Neural progenitor cell (in vitro differentiated cells): ENCODE measurements at regions not wholly inside any gene's neighbourhood (a gene's known extent, or its start where the extent isn't known, plus 50 kb on each side); places are given as distances from the start of the nearest gene placed in this dataset.

Experiments
- DNase-seq: peaks from one replicate; pipeline ENCODE4 v3.0.0-alpha.2; 2016; ENCODE audit warnings: low spot score
- H2AFZ ChIP-seq: fragments of 200-600 bp; sonication (generic); replicated peaks from 2 replicates; pipeline ENCODE4 v1.6.1; 2016; ENCODE audit warnings: antibody characterized with exemption
- H3F3A ChIP-seq: fragments of 200-600 bp; sonication (generic); 2 replicates; pipeline ENCODE4 v1.6.1; 2016; ENCODE audit warnings: antibody characterized with exemption, low read depth
- H3K27ac ChIP-seq: fragments of 200-600 bp; sonication (generic); 2 replicates; pipeline ENCODE4 v1.5.1; 2016; ENCODE audit warnings: mild to moderate bottlenecking
- H3K27me3 ChIP-seq: fragments of 200-600 bp; sonication (generic); 2 replicates; pipeline ENCODE4 v1.6.1; 2016; ENCODE audit warnings: mild to moderate bottlenecking, moderate library complexity
- H3K36me3 ChIP-seq: fragments of 200-600 bp; sonication (generic); 2 replicates; pipeline ENCODE4 v1.5.1; 2016
- H3K4me1 ChIP-seq: fragments of 200-600 bp; sonication (generic); 2 replicates; pipeline ENCODE4 v1.6.1; 2016; ENCODE audit warnings: mixed run types
- H3K4me2 ChIP-seq: fragments of 200-600 bp; sonication (generic); 2 replicates; pipeline ENCODE4 v1.6.1; 2016
- H3K4me3 ChIP-seq: fragments of 200-600 bp; sonication (generic); 2 replicates; pipeline ENCODE4 v1.5.1; 2016
- H3K79me2 ChIP-seq: fragments of 200-600 bp; sonication (generic); 2 replicates; pipeline ENCODE4 v1.6.1; 2016; ENCODE audit warnings: low read depth
- H3K9ac ChIP-seq: fragments of 200-600 bp; sonication (generic); 2 replicates; pipeline ENCODE4 v1.6.1; 2016
- H3K9me3 ChIP-seq: fragments of 200-600 bp; sonication (generic); 2 replicates; pipeline ENCODE4 v1.5.1; 2016; ENCODE audit warnings: low read depth
- H4K20me1 ChIP-seq: fragments of 200-600 bp; sonication (generic); 2 replicates; pipeline ENCODE4 v1.6.1; 2016; ENCODE audit warnings: low read depth
- H3K27ac Mint-ChIP-seq: 3 replicates; pipeline ENCODE4 v1.8.0; 2021; ENCODE audit warnings: mixed read lengths
- H3K27me3 Mint-ChIP-seq: 2 replicates; pipeline ENCODE4 v1.8.0; 2022; ENCODE audit warnings: low read depth, mild to moderate bottlenecking, inconsistent platforms, moderate library complexity, mixed read lengths; ENCODE audit not compliant: insufficient read depth
- H3K36me3 Mint-ChIP-seq: 3 replicates; pipeline ENCODE4 v1.8.0; 2021; ENCODE audit warnings: mixed read lengths
- H3K4me1 Mint-ChIP-seq: 3 replicates; pipeline ENCODE4 v1.8.0; 2021; ENCODE audit warnings: mixed read lengths
- H3K4me3 Mint-ChIP-seq: 3 replicates; pipeline ENCODE4 v1.8.0; 2021; ENCODE audit warnings: mild to moderate bottlenecking, moderate library complexity, mixed read lengths
- H3K9me3 Mint-ChIP-seq: 3 replicates; pipeline ENCODE4 v1.8.0; 2020; ENCODE audit warnings: mixed read lengths
- EZH2 ChIP-seq: fragments of 200-600 bp; sonication (generic); IDR thresholded peaks from 2 replicates; pipeline ENCODE4 v1.6.1; 2017; ENCODE audit warnings: antibody characterized with exemption, mild to moderate bottlenecking, moderate library complexity
- EZH2phosphoT487 ChIP-seq: fragments of 200-600 bp; sonication (generic); IDR thresholded peaks from 2 replicates; pipeline ENCODE4 v1.6.1; 2017; ENCODE audit warnings: antibody characterized with exemption
- TF ChIP-seq, protein P1 (sequence below): fragments of 200-600 bp; sonication (generic); IDR thresholded peaks from 2 replicates; pipeline ENCODE4 v1.5.1; 2017; ENCODE audit warnings: antibody characterized with exemption, mild to moderate bottlenecking

DNA sequence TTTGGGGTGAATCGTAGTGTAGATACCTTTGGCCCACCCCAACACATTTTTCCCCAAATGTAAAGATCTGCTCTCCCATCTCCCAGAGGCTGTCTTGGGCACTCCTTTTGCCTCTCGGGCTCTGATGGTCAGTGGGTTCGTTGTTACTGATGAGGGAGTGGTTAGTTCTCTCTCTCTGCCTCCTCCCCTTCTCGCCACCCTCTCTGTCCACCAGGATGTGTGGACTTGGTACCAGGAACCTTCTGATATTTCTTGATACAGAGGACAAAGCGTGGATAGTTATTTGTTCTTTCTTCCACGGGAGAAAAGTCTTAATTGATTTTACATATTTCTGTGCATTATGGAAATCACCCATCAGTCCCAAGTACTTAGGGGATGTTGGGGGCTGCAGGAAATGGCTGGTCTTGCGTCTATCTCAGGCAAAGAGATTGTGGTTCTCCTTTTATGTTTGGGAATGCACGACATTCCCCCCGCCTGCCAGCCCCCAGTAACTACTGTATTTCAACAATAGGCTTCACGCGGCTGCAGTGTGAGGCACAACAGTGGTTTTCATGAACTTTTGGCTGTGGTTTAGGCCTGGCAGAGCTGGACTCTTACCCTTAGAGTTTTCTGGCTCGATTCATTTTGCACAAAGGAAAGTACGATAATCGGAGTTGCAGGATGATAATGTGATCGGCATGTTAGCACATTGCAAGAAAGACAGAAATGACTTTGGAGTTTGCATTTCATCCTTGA is 79.0 kb upstream of the ZNF536 start:
- Histone ChIP-seq H3F3A (no peaks in the 10 kb centered on the region), H4K20me1 (no peaks in the 10 kb centered on the region), H3K4me1 (peaks cover 3% of the 10 kb centered on the region), H3K36me3 (no peaks in the 10 kb centered on the region), H2AFZ (peak overlapping the region; percentile 17), H3K4me3 (no peak overlapping the region), H3K9me3 (no peaks in the 10 kb centered on the region), H3K27ac (no peak overlapping the region), H3K9ac (no peak overlapping the region), H3K4me2 (no peak overlapping the region), H3K79me2 (no peaks in the 10 kb centered on the region), H3K27me3 (no peaks in the 10 kb centered on the region)
- TF ChIP-seq, protein P1, sequence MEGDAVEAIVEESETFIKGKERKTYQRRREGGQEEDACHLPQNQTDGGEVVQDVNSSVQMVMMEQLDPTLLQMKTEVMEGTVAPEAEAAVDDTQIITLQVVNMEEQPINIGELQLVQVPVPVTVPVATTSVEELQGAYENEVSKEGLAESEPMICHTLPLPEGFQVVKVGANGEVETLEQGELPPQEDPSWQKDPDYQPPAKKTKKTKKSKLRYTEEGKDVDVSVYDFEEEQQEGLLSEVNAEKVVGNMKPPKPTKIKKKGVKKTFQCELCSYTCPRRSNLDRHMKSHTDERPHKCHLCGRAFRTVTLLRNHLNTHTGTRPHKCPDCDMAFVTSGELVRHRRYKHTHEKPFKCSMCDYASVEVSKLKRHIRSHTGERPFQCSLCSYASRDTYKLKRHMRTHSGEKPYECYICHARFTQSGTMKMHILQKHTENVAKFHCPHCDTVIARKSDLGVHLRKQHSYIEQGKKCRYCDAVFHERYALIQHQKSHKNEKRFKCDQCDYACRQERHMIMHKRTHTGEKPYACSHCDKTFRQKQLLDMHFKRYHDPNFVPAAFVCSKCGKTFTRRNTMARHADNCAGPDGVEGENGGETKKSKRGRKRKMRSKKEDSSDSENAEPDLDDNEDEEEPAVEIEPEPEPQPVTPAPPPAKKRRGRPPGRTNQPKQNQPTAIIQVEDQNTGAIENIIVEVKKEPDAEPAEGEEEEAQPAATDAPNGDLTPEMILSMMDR, result no peak
- TF ChIP-seq EZH2phosphoT487 (no peak), EZH2 (no peak)
- no peak for DNase-seq
- Mint-ChIP-seq H3K27ac (no peak overlapping the region), H3K4me3 (no peak overlapping the region), H3K27me3 (peaks cover 7% of the 10 kb centered on the region), H3K36me3 (peaks cover 1% of the 10 kb centered on the region), H3K4me1 (peaks cover 18% of the 10 kb centered on the region), H3K9me3 (no peaks in the 10 kb centered on the region)

DNA sequence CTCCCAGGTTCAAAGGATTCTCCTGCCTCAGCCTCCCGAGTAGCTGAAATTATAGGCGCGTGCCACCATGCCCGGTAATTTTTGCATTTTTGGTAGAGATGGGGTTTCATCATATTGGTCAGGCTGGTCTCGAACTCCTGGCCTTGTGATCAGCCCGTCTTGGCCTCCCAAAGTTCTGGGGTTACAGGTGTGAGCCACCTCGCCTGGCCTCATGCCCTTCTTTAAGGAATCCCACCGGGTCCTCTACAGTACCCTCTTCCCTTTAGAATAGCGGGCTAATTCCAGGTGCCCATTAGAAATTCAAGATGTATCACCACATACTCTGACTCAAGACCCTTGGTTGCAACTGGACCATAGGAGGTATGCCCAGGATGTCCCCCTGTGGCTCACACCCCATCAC is 74.2 kb upstream of the ZNF536 start:
- Mint-ChIP-seq H3K4me1 (peaks cover 42% of the 10 kb centered on the region), H3K36me3 (peaks cover 1% of the 10 kb centered on the region), H3K27me3 (peaks cover 7% of the 10 kb centered on the region), H3K4me3 (no peak overlapping the region), H3K27ac (no peak overlapping the region), H3K9me3 (no peaks in the 10 kb centered on the region)
- TF ChIP-seq EZH2phosphoT487, result no peak
- no peak for TF ChIP-seq EZH2
- TF ChIP-seq, protein P1, result no peak
- H3K36me3 ChIP-seq, result no peaks in the 10 kb centered on the region
- peaks cover 3% of the 10 kb centered on the region for H3K4me1 ChIP-seq
- no peak for DNase-seq
- H2AFZ ChIP-seq, result no peak overlapping the region
- no peaks in the 10 kb centered on the region for H3K79me2 ChIP-seq
- no peaks in the 10 kb centered on the region for H4K20me1 ChIP-seq
- H3F3A ChIP-seq, result peaks cover 3% of the 10 kb centered on the region
- no peak overlapping the region for H3K4me2 ChIP-seq
- no peak overlapping the region for H3K4me3 ChIP-seq
- no peak overlapping the region for H3K27ac ChIP-seq
- no peak overlapping the region for H3K9ac ChIP-seq
- H3K9me3 ChIP-seq, result no peaks in the 10 kb centered on the region
- H3K27me3 ChIP-seq, result no peaks in the 10 kb centered on the region

DNA sequence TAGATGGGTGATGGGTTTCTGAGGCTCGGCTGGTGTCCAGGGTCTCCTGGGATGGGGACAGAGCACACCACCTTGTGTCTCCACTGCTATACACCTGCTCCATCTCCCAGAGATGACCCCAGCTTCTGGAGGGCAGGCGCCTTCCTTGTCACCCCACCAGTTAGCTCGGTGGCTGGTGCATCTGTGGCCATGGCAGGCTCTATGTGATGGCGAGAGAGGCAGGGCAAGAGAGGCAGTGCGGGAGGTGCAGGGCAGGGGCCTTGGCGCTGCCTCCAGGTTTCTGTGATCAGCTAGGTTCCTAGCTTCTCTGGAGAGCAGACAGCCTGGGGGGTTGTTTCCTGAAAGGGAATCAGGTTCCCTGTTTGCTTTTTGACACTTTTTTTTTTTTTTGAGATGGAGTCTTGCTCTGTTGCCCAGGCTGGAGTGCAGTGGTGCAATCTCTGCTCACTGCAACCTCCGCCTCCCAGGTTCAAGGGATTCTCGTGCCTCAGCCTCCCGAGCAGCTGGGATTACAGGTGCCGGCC is 69.0 kb upstream of the ZNF536 start:
- Histone ChIP-seq H3K27ac (no peak overlapping the region), H3K36me3 (no peaks in the 10 kb centered on the region), H4K20me1 (no peaks in the 10 kb centered on the region), H3K4me3 (no peak overlapping the region), H3K9ac (no peak overlapping the region), H2AFZ (no peak overlapping the region), H3K4me2 (no peak overlapping the region), H3K79me2 (no peaks in the 10 kb centered on the region), H3K9me3 (no peaks in the 10 kb centered on the region), H3K27me3 (no peaks in the 10 kb centered on the region), H3K4me1 (peaks cover 8% of the 10 kb centered on the region), H3F3A (peaks cover 3% of the 10 kb centered on the region)
- Mint-ChIP-seq H3K36me3 (peaks cover under 1% of the 10 kb centered on the region), H3K4me3 (no peak overlapping the region), H3K4me1 (peaks cover 53% of the 10 kb centered on the region), H3K27me3 (peaks cover 4% of the 10 kb centered on the region), H3K27ac (no peak overlapping the region), H3K9me3 (no peaks in the 10 kb centered on the region)
- TF ChIP-seq, protein P1, result no peak
- TF ChIP-seq EZH2phosphoT487 (no peak), EZH2 (no peak)
- no peak for DNase-seq
